AG08396 (cell line): ENCODE measurements at regions not wholly inside any gene's neighbourhood (a gene's known extent, or its start where the extent isn't known, plus 50 kb on each side); places are given as distances from the start of the nearest gene placed in this dataset.

Experiments
- DNase-seq: peaks from one replicate; pipeline ENCODE4 v3.0.0; 2012; ENCODE audit warnings: low spot score, mixed read lengths

- DNase-seq = no peak
Observed at GRCh38 chr9:82637368-82637767, 425.6 kb downstream of the RASEF start.

- no peak for DNase-seq
Observed at GRCh38 chr9:82645600-82645999, 417.3 kb downstream of the RASEF start.

- DNase-seq = no peak
Observed at GRCh38 chr9:82650368-82650767, 412.6 kb downstream of the RASEF start.

GRCh38 chr9:82651474-82651873 lies 411.5 kb downstream of the RASEF start:
- DNase-seq = no peak

- DNase-seq = no peak
Observed at GRCh38 chr9:82665324-82665723, 397.6 kb downstream of the RASEF start.

GRCh38 chr9:82668689-82669199 lies 394.2 kb downstream of the RASEF start:
- no peak for DNase-seq

- no peak for DNase-seq
Observed at GRCh38 chr9:82670000-82670399, 392.9 kb downstream of the RASEF start.

- no peak for DNase-seq
Observed at GRCh38 chr9:82670726-82671125, 392.2 kb downstream of the RASEF start.

GRCh38 chr9:82673201-82673600 lies 389.7 kb downstream of the RASEF start:
- DNase-seq = no peak

GRCh38 chr9:82673919-82674318 lies 389.0 kb downstream of the RASEF start:
- no peak for DNase-seq

- no peak for DNase-seq
Observed at GRCh38 chr9:82675102-82675501, 387.8 kb downstream of the RASEF start.

GRCh38 chr9:82675605-82676004 lies 387.3 kb downstream of the RASEF start:
- no peak for DNase-seq

GRCh38 chr9:82677086-82677485 lies 385.9 kb downstream of the RASEF start:
- DNase-seq = no peak

- DNase-seq = no peak
Observed at GRCh38 chr9:82679472-82679871, 383.5 kb downstream of the RASEF start.

GRCh38 chr9:82680179-82680935 lies 382.6 kb downstream of the RASEF start:
- DNase-seq = no peak

- no peak for DNase-seq
Observed at GRCh38 chr9:82681809-82682208, 381.1 kb downstream of the RASEF start.

- no peak for DNase-seq
Observed at GRCh38 chr9:82682431-82682830, 380.5 kb downstream of the RASEF start.

- DNase-seq = no peak
Observed at GRCh38 chr9:82695704-82696103, 367.2 kb downstream of the RASEF start.

- DNase-seq = no peak
Observed at GRCh38 chr9:82706786-82707185, 356.2 kb downstream of the RASEF start.

GRCh38 chr9:82716821-82717220 lies 346.1 kb downstream of the RASEF start:
- DNase-seq = no peak

GRCh38 chr9:82720515-82720914 lies 342.4 kb downstream of the RASEF start:
- DNase-seq = no peak

GRCh38 chr9:82721593-82721992 lies 341.3 kb downstream of the RASEF start:
- no peak for DNase-seq

GRCh38 chr9:82722051-82722450 lies 340.9 kb downstream of the RASEF start:
- no peak for DNase-seq

GRCh38 chr9:82722561-82722960 lies 340.4 kb downstream of the RASEF start:
- no peak for DNase-seq
